A549 (cell line): ENCODE measurements at regions not wholly inside any gene's neighbourhood (a gene's known extent, or its start where the extent isn't known, plus 50 kb on each side); places are given as distances from the start of the nearest gene placed in this dataset.
"Not testable (repeated sequence)": the region's sequence is repeated elsewhere in the genome, so short reads cannot be mapped to it uniquely, and the experiment has no call there.

Experiments used
- ATAC-seq, 2 experiments: fragments of 200-7000 bp in 1 of 2; fragments of >200 bp in 1 of 2; cut with Nextera tagmentation in 1 of 2; cut with Tn5 transposase in 1 of 2; 3 replicates each; pipeline versions ENCODE4 v1.8.0 to v1.9.1; 2018 to 2020; ENCODE audit warnings: mild to moderate bottlenecking in 1 of 2, moderate library complexity in 1 of 2
- CTCF ChIA-PET: fragments of 300-600 bp; sonication (Branson Sonifier 250); formaldehyde crosslinking; extraction: SDS; loops from one replicate; lab custom pipeline; 2021; ENCODE audit warnings: antibody characterized with exemption, inconsistent platforms; lab: Yijun Ruan, JAX
- POLR2A ChIA-PET: fragments of 350-600 bp; formaldehyde crosslinking; extraction: SDS; loops from one replicate; lab custom pipeline; 2021; ENCODE audit warnings: antibody characterized with exemption, inconsistent platforms; lab: Yijun Ruan, JAX
- DNase-seq, 2 experiments: peaks; one replicate each; pipeline versions ENCODE4 v3.0.0 to v3.0.0-alpha.2; 2011 to 2016; ENCODE audit warnings: low read depth in 1 of 2, low spot score in 1 of 2
- FAIRE-seq: peaks from 2 replicates; lab custom pipeline; 2011; peaks lifted over from hg19 to GRCh38; lab: Jason Lieb, UNC
- H3K27ac ChIP-seq, 2 experiments: fragments of >200 bp; sonication (Bioruptor Twin); formaldehyde crosslinking; 3 replicates each; pipeline ENCODE4 v1.5.1; 2016 to 2017
- H3K4me1 ChIP-seq: fragments of >200 bp; sonication (Bioruptor Twin); formaldehyde crosslinking; 3 replicates; pipeline ENCODE4 v1.6.1; 2016
- H3K4me2 ChIP-seq: fragments of >200 bp; sonication (Bioruptor Twin); formaldehyde crosslinking; 3 replicates; pipeline ENCODE4 v1.6.1; 2016
- H3K4me3 ChIP-seq: fragments of >200 bp; sonication (Bioruptor Twin); formaldehyde crosslinking; 3 replicates; pipeline ENCODE4 v1.5.1; 2016
- H3K9me3 ChIP-seq: fragments of >200 bp; sonication (Bioruptor Twin); formaldehyde crosslinking; 3 replicates; pipeline ENCODE4 v1.6.1; 2016
- CHD2 ChIP-seq: fragments of 150-350 bp; IDR thresholded peaks from 2 replicates; pipeline ENCODE4 v1.6.1; 2014; ENCODE audit warnings: low read length; ENCODE audit not compliant: partially characterized antibody
- CHD4 ChIP-seq: fragments of 200-600 bp; sonication (generic); IDR thresholded peaks from 2 replicates; pipeline ENCODE4 v1.6.1; 2016; ENCODE audit warnings: antibody characterized with exemption, mild to moderate bottlenecking, borderline replicate concordance
- FOSL2 ChIP-seq, 2 experiments: fragments of 450-650 bp in 1 of 2; fragments of >200 bp in 1 of 2; sonication (Bioruptor Twin) in 1 of 2; formaldehyde crosslinking; IDR thresholded peaks; 2 replicates each; pipeline versions ENCODE4 v1.5.0 to v1.6.1; 2016 to 2020; ENCODE audit warnings: mild to moderate bottlenecking in 1 of 2, moderate library complexity in 1 of 2
- HDAC2 ChIP-seq: fragments of 200-600 bp; sonication (generic); IDR thresholded peaks from 2 replicates; pipeline ENCODE4 v1.6.1; 2016
- HEYL ChIP-seq: fragments of 250-450 bp; sonication (Bioruptor Pico); IDR thresholded peaks from 2 replicates; pipeline ENCODE4 v1.8.0; 2021; ENCODE audit warnings: mild to moderate bottlenecking, moderate library complexity
- HOXA7 ChIP-seq: fragments of 250-450 bp; sonication (Bioruptor Pico); IDR thresholded peaks from 2 replicates; pipeline ENCODE4 v1.5.0; 2020; ENCODE audit warnings: mild to moderate bottlenecking, moderate library complexity
- HOXB13 ChIP-seq: fragments of 250-450 bp; sonication (Bioruptor Pico); IDR thresholded peaks from 2 replicates; pipeline ENCODE4 v1.5.0; 2020; ENCODE audit warnings: low read depth, mild to moderate bottlenecking, moderate library complexity
- KDM1A ChIP-seq: fragments of 200-600 bp; sonication (generic); IDR thresholded peaks from 2 replicates; pipeline ENCODE4 v1.6.1; 2016; ENCODE audit warnings: low read depth, mild to moderate bottlenecking
- MAZ ChIP-seq: fragments of 150-350 bp; IDR thresholded peaks from 2 replicates; pipeline ENCODE4 v1.6.1; 2014; ENCODE audit warnings: antibody characterized with exemption, low read depth, low read length, borderline replicate concordance
- MYC ChIP-seq: IDR thresholded peaks from 2 replicates; pipeline ENCODE4 v1.6.1; 2012; ENCODE audit warnings: mild to moderate bottlenecking, inconsistent platforms, low read length, improper control_type of control experiment, borderline replicate concordance
- NFE2L2 ChIP-seq: fragments of 150-350 bp; conservative IDR thresholded peaks from 2 replicates; pipeline ENCODE4 v1.6.1; 2014; ENCODE audit warnings: low read length
- POLR2A ChIP-seq: IDR thresholded peaks from 2 replicates; pipeline ENCODE4 v1.6.1; 2012; ENCODE audit warnings: mild to moderate bottlenecking, low read length
- RAD21 ChIP-seq, 2 experiments: fragments of >200 bp in 1 of 2; sonication (Bioruptor Twin) in 1 of 2; formaldehyde crosslinking in 1 of 2; IDR thresholded peaks in 1 of 2; conservative IDR thresholded peaks in 1 of 2; 2 replicates in 1 of 2; 3 replicates in 1 of 2; pipeline ENCODE4 v1.6.1; 2012 to 2018; ENCODE audit warnings: inconsistent platforms in 1 of 2
- RARB ChIP-seq: fragments of 250-450 bp; sonication (Bioruptor Pico); IDR thresholded peaks from 2 replicates; pipeline ENCODE4 v1.8.0; 2021; ENCODE audit warnings: mild to moderate bottlenecking, moderate library complexity
- SMC3 ChIP-seq: fragments of >200 bp; sonication (Bioruptor Twin); formaldehyde crosslinking; IDR thresholded peaks from 3 replicates; pipeline ENCODE4 v1.6.1; 2018; ENCODE audit warnings: inconsistent platforms
- TP53 ChIP-seq: fragments of 250-450 bp; sonication (Bioruptor Pico); IDR thresholded peaks from 2 replicates; pipeline ENCODE4 v1.5.0; 2021; ENCODE audit warnings: mild to moderate bottlenecking, moderate library complexity
- WGBS: methylation state at CpG from one replicate; pipeline ENCODE4 v1.1.6; 2017; ENCODE audit errors: missing lambda C conversion rate; 5-methylcytosine and 5-hydroxymethylcytosine counted together
- TF ChIP-seq, protein P1 (sequence below): fragments of 250-450 bp; sonication (Bioruptor Pico); IDR thresholded peaks from 2 replicates; pipeline ENCODE4 v1.5.0; 2020; ENCODE audit warnings: low read depth, mild to moderate bottlenecking, moderate library complexity
- TF ChIP-seq, protein P2 (sequence below): fragments of >200 bp; sonication (Bioruptor Twin); formaldehyde crosslinking; IDR thresholded peaks from 3 replicates; pipeline ENCODE4 v1.5.1; 2016
- TF ChIP-seq, protein P3 (sequence below): IDR thresholded peaks from 2 replicates; pipeline ENCODE4 v1.6.1; 2012; ENCODE audit warnings: low read depth, borderline replicate concordance

DNA sequence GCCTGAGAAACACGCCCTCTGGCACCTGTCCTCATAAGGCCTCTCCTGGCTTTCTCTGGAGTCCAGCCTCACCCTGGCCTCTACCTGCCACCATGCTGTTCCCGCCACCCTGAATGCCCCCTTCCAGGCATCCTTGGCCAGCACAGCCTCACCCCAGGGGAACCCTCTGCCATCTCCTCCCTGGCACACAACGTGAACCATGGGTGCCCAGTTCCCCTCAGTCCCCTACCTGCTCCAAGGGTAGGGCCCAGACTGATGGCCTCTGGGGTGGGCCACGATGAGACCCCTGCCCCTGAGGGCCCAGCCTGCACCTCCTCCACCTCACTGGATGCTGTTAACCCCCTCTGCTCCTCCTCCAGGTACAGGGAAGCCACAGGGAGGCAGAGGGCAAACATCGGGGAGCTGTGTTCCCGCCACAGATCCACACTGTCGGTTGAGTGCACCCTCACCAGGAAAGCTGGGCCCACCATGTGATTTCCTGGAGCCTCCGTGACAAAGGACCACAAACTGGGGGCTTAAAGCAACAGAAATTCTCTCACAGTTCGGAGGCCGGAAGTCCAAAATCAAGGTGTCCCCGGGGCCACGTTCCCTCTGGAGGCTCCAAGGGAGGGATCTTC lies 169.6 kb downstream of the BRD1 start:
- DNase-seq (no peak), ATAC-seq (no peak), FAIRE-seq (no peak)
- TF ChIP-seq MAZ (no peak), FOSL2 (IDR thresholded peaks at IDR 0.05) (no peak), FOSL2 (CRISPR knock-in tag; IDR thresholded peaks at IDR 0.05) (no peak), NFE2L2 (no peak)
- no peaks in the 10 kb centered on the region for H3K9me3 ChIP-seq
- WGBS: 54% methylated on average over 8 of the region's 12 CpGs
- no peak overlapping the region for H3K27ac ChIP-seq
- no peak overlapping the region for H3K4me3 ChIP-seq
- ChIA-PET POLR2A (no interaction called here), CTCF (interaction anchor here (1.5 kb wide), 1 partner anchor 353 kb away, joined by 3 read pairs; no protein-coding TSS in a partner anchor)
- no peak overlapping the region for H3K4me2 ChIP-seq
- H3K4me1 ChIP-seq: no peaks in the 10 kb centered on the region

GRCh38 chr22:49657275-49657973 lies 170.2 kb downstream of the BRD1 start:
- ATAC-seq: no peak
- Histone ChIP-seq H3K4me3 (no peak overlapping the region), H3K4me2 (no peak overlapping the region), H3K4me1 (no peaks in the 10 kb centered on the region), H3K9me3 (no peaks in the 10 kb centered on the region), H3K27ac (no peak overlapping the region)
- POLR2A ChIA-PET: no interaction called here
- TF ChIP-seq HOXA7 (CRISPR knock-in tag): no peak
- TF ChIP-seq CHD4: no peak
- TF ChIP-seq KDM1A: no peak
- TF ChIP-seq SMC3: no peak
- no peak for TF ChIP-seq FOSL2 (IDR thresholded peaks at IDR 0.05)
- no peak for TF ChIP-seq FOSL2 (CRISPR knock-in tag; IDR thresholded peaks at IDR 0.05)
- no peak for TF ChIP-seq CHD2
- TF ChIP-seq, protein P1, sequence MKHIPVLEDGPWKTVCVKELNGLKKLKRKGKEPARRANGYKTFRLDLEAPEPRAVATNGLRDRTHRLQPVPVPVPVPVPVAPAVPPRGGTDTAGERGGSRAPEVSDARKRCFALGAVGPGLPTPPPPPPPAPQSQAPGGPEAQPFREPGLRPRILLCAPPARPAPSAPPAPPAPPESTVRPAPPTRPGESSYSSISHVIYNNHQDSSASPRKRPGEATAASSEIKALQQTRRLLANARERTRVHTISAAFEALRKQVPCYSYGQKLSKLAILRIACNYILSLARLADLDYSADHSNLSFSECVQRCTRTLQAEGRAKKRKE: no peak
- no peak for TF ChIP-seq HDAC2
- TF ChIP-seq RAD21 (conservative IDR thresholded peaks at IDR 0.05 in 1 of 2, IDR thresholded peaks at IDR 0.05 in 1 of 2): no peak
- TF ChIP-seq MAZ: no peak
- no peak for TF ChIP-seq NFE2L2
- no peak for TF ChIP-seq POLR2A
- TF ChIP-seq HEYL (CRISPR knock-in tag): no peak
- TF ChIP-seq, protein P2, sequence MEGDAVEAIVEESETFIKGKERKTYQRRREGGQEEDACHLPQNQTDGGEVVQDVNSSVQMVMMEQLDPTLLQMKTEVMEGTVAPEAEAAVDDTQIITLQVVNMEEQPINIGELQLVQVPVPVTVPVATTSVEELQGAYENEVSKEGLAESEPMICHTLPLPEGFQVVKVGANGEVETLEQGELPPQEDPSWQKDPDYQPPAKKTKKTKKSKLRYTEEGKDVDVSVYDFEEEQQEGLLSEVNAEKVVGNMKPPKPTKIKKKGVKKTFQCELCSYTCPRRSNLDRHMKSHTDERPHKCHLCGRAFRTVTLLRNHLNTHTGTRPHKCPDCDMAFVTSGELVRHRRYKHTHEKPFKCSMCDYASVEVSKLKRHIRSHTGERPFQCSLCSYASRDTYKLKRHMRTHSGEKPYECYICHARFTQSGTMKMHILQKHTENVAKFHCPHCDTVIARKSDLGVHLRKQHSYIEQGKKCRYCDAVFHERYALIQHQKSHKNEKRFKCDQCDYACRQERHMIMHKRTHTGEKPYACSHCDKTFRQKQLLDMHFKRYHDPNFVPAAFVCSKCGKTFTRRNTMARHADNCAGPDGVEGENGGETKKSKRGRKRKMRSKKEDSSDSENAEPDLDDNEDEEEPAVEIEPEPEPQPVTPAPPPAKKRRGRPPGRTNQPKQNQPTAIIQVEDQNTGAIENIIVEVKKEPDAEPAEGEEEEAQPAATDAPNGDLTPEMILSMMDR: no peak
- TF ChIP-seq MYC: no peak
- no peak for TF ChIP-seq RARB (CRISPR knock-in tag)
- no peak for TF ChIP-seq HOXB13 (CRISPR knock-in tag)
- TF ChIP-seq TP53 (CRISPR knock-in tag): no peak
- TF ChIP-seq, protein P3, sequence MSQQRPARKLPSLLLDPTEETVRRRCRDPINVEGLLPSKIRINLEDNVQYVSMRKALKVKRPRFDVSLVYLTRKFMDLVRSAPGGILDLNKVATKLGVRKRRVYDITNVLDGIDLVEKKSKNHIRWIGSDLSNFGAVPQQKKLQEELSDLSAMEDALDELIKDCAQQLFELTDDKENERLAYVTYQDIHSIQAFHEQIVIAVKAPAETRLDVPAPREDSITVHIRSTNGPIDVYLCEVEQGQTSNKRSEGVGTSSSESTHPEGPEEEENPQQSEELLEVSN: no peak
- WGBS: 47% methylated on average over 24 of the region's 24 CpGs
- no peak for FAIRE-seq
- no peak for DNase-seq
- CTCF ChIA-PET: interaction anchor here (0.8 to 1.5 kb wide), 3 partner anchors 16 to 353 kb away, joined by 3 to 5 read pairs (median 3); no protein-coding TSS in a partner anchor

- FAIRE-seq, H3K4me3 ChIP-seq, H3K27ac ChIP-seq, H3K9me3 ChIP-seq, ATAC-seq, POLR2A ChIA-PET, H3K4me1 ChIP-seq, DNase-seq, H3K4me2 ChIP-seq: not testable (repeated sequence)
- CTCF ChIA-PET: interaction anchor here (0.8 to 1.5 kb wide), 3 partner anchors 15 to 352 kb away, joined by 3 to 5 read pairs (median 3); no protein-coding TSS in a partner anchor
- 62% methylated on average over 11 of the region's 19 CpGs for WGBS
These were observed 170.8 kb downstream of the BRD1 start for GRCh38 chr22:49656883-49657274.
